ENCODE measurements at regions not wholly inside any gene's neighbourhood (a gene's known extent, or its start where the extent isn't known, plus 50 kb on each side); places are given as distances from the start of the nearest gene placed in this dataset.

DNA sequence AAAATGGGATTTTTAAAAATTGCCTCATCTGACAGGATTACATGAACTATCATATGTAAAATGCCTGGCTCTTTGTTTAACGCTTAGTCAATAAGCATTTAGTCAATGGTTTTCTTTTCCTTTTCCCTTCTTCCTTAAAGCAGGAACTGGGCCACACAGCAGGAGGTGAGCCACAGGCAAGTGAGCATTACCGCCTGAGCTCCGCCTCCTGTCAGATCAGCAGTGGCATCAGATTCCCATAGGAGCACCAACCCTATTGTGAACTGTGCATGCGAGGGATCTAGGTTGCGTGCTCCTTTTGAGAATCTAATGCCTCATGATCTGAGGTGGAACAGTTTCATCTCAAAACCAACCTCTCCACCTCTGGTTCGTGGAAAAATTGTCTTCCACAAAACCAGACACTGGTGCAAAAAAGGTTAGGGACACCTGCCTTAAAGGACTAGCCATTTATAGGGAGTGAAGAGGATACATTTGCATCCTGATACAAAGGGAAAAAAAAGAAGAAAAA lies 306.1 kb downstream of the FBXW7 start:
- Histone ChIP-seq H3K4me2 (ENCODE audit: low read length) (no peak overlapping the region), H3K79me2 (ENCODE audit: low read length) (no peaks in the 10 kb centered on the region), H3K9ac (ENCODE audit: low read length) (no peak overlapping the region), H4K20me1 (ENCODE audit: low read length) (no peaks in the 10 kb centered on the region), H3K36me3 (ENCODE audit: low read depth, low read length) (no peaks in the 10 kb centered on the region), H3K4me1 (ENCODE audit: insufficient read depth, low read length) (no peaks in the 10 kb centered on the region), H3K27me3 (ENCODE audit: low read length) (no peaks in the 10 kb centered on the region), H2AFZ (ENCODE audit: low read length) (no peak overlapping the region), H3K4me3 (ENCODE audit: low read length) (no peak overlapping the region), H3K27ac (ENCODE audit: low read length) (no peak overlapping the region), H3K9me2 (replicated peaks; ENCODE audit: low read length) (no peaks in the 10 kb centered on the region), H3K9me3 (ENCODE audit: low read length) (no peaks in the 10 kb centered on the region), H3F3A (ENCODE audit: low read length, unreplicated experiment) (no peaks in the 10 kb centered on the region)
- ATAC-seq (no peak), DNase-seq (no peak)
- ChIA-PET POLR2A (ENCODE audit: unreplicated experiment) (no interaction called here), CTCF (no interaction called here)
- no TSS peak for BruUV-seq (replicated peaks)
- TF ChIP-seq EZH2 (IDR thresholded peaks at IDR 0.05; ENCODE audit: low read length, unreplicated experiment) (no peak), EZH2phosphoT487 (IDR thresholded peaks at IDR 0.05; ENCODE audit: borderline replicate concordance, low read length) (no peak)
- TF ChIP-seq, protein P1, sequence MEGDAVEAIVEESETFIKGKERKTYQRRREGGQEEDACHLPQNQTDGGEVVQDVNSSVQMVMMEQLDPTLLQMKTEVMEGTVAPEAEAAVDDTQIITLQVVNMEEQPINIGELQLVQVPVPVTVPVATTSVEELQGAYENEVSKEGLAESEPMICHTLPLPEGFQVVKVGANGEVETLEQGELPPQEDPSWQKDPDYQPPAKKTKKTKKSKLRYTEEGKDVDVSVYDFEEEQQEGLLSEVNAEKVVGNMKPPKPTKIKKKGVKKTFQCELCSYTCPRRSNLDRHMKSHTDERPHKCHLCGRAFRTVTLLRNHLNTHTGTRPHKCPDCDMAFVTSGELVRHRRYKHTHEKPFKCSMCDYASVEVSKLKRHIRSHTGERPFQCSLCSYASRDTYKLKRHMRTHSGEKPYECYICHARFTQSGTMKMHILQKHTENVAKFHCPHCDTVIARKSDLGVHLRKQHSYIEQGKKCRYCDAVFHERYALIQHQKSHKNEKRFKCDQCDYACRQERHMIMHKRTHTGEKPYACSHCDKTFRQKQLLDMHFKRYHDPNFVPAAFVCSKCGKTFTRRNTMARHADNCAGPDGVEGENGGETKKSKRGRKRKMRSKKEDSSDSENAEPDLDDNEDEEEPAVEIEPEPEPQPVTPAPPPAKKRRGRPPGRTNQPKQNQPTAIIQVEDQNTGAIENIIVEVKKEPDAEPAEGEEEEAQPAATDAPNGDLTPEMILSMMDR (conservative IDR thresholded peaks at IDR 0.05; ENCODE audit: low read depth, low read length): no peak
- intact Hi-C loops (cut with micrococcal nuclease): no loop called here

GRCh38 chr4:152225680-152226079 lies 310.2 kb downstream of the FBXW7 start:
- Histone ChIP-seq H3K9ac (ENCODE audit: low read length) (no peak overlapping the region), H3K27ac (ENCODE audit: low read length) (no peak overlapping the region), H3F3A (ENCODE audit: low read length, unreplicated experiment) (no peaks in the 10 kb centered on the region), H3K27me3 (ENCODE audit: low read length) (no peaks in the 10 kb centered on the region), H3K9me2 (replicated peaks; ENCODE audit: low read length) (no peaks in the 10 kb centered on the region), H3K9me3 (ENCODE audit: low read length) (no peaks in the 10 kb centered on the region), H4K20me1 (ENCODE audit: low read length) (no peaks in the 10 kb centered on the region), H3K36me3 (ENCODE audit: low read depth, low read length) (no peaks in the 10 kb centered on the region), H3K79me2 (ENCODE audit: low read length) (no peaks in the 10 kb centered on the region), H3K4me3 (ENCODE audit: low read length) (no peak overlapping the region), H2AFZ (ENCODE audit: low read length) (no peak overlapping the region), H3K4me1 (ENCODE audit: insufficient read depth, low read length) (0 out of 2 replicates have a peak, but pooled peaks cover 1% of the 10 kb centered on the region), H3K4me2 (ENCODE audit: low read length) (no peak overlapping the region)
- no peak for DNase-seq
- CTCF ChIA-PET: no interaction called here
- TF ChIP-seq EZH2phosphoT487 (IDR thresholded peaks at IDR 0.05; ENCODE audit: borderline replicate concordance, low read length): no peak
- TF ChIP-seq, protein P1 (conservative IDR thresholded peaks at IDR 0.05; ENCODE audit: low read depth, low read length): no peak
- no peak for TF ChIP-seq EZH2 (IDR thresholded peaks at IDR 0.05; ENCODE audit: low read length, unreplicated experiment)
- intact Hi-C loops (cut with micrococcal nuclease): no loop called here
- BruUV-seq (replicated peaks): no TSS peak
- POLR2A ChIA-PET (ENCODE audit: unreplicated experiment): no interaction called here
- no peak for ATAC-seq

DNA sequence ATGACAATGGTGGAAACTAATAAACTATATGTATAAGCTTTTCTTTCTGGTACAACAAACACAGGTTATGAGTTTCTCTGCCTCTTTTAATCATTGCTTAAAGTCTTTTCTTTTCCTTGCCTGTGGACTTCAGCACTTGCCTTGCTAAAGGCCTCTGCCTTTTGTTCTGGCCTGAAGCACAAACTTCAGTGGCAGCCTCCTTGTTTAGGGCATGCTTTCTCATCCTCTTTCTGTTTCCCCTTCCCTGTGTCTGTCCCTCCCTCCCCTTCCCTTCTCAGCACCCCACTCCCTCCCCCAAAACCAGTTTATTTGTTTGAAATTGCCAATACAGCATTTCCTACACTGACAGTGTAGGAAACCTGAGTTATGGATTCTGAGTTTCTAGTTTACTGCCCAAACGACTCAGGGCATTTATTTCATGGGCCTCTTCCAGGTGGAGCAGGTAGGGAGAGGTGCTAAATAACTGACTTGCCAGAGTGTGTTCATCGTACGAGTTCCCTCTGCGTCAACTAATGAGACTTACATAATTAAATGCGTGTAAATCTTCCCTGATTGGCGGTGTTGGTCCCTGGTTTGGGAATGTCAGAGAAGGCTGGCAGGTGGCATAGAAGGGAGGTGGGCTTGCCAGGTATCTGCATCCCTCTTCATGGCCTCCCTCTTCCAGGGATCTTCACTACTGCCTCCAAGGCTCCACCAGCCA lies 311.0 kb downstream of the FBXW7 start:
- ATAC-seq (no peak), DNase-seq (no peak)
- Histone ChIP-seq H3K9ac (ENCODE audit: low read length) (no peak overlapping the region), H3K4me1 (ENCODE audit: insufficient read depth, low read length) (0 out of 2 replicates have a peak, but pooled peaks cover 6% of the 10 kb centered on the region), H3K9me2 (replicated peaks; ENCODE audit: low read length) (no peaks in the 10 kb centered on the region), H3K36me3 (ENCODE audit: low read depth, low read length) (no peaks in the 10 kb centered on the region), H3K27ac (ENCODE audit: low read length) (no peak overlapping the region), H3F3A (ENCODE audit: low read length, unreplicated experiment) (no peaks in the 10 kb centered on the region), H3K27me3 (ENCODE audit: low read length) (no peaks in the 10 kb centered on the region), H3K4me2 (ENCODE audit: low read length) (no peak overlapping the region), H3K4me3 (ENCODE audit: low read length) (no peak overlapping the region), H3K79me2 (ENCODE audit: low read length) (no peaks in the 10 kb centered on the region), H3K9me3 (ENCODE audit: low read length) (no peaks in the 10 kb centered on the region), H4K20me1 (ENCODE audit: low read length) (no peaks in the 10 kb centered on the region), H2AFZ (ENCODE audit: low read length) (no peak overlapping the region)
- intact Hi-C loops (cut with micrococcal nuclease): no loop called here
- POLR2A ChIA-PET (ENCODE audit: unreplicated experiment): no interaction called here
- CTCF ChIA-PET: no interaction called here
- no TSS peak for BruUV-seq (replicated peaks)
- TF ChIP-seq EZH2phosphoT487 (IDR thresholded peaks at IDR 0.05; ENCODE audit: borderline replicate concordance, low read length) (no peak), EZH2 (IDR thresholded peaks at IDR 0.05; ENCODE audit: low read length, unreplicated experiment) (no peak)
- TF ChIP-seq, protein P1 (conservative IDR thresholded peaks at IDR 0.05; ENCODE audit: low read depth, low read length): no peak

Data from PC-3 (cell line).